ENCODE measurements at regions not wholly inside any gene's neighbourhood (a gene's known extent, or its start where the extent isn't known, plus 50 kb on each side); places are given as distances from the start of the nearest gene placed in this dataset.

GRCh38 chr12:131368668-131369071 lies 342.2 kb upstream of the SFSWAP start:
- H3K36me3 ChIP-seq (ENCODE audit: insufficient read depth, low read length), result no peaks in the 10 kb centered on the region

GRCh38 chr12:131369094-131369845 lies 341.6 kb upstream of the SFSWAP start:
- Histone ChIP-seq H2AFZ (ENCODE audit: low read length) (no peak overlapping the region), H3K9ac (ENCODE audit: low read length) (no peak overlapping the region), H3K79me2 (ENCODE audit: insufficient read depth, low read length) (no peaks in the 10 kb centered on the region), H3F3A (ENCODE audit: insufficient read depth, low read length) (no peaks in the 10 kb centered on the region), H4K20me1 (ENCODE audit: insufficient read depth, low read length) (no peaks in the 10 kb centered on the region), H3K4me2 (ENCODE audit: low read length) (no peak overlapping the region), H3K36me3 (ENCODE audit: insufficient read depth, low read length) (no peaks in the 10 kb centered on the region), H3K27ac (ENCODE audit: low read depth, low read length, poor library complexity, severe bottlenecking) (no peak overlapping the region), H3K4me3 (ENCODE audit: low read depth, low read length, poor library complexity, severe bottlenecking) (no peak overlapping the region), H3K27me3 (ENCODE audit: insufficient read depth, low read length) (no peaks in the 10 kb centered on the region), H3K9me3 (ENCODE audit: low read length) (no peaks in the 10 kb centered on the region), H3K9me2 (ENCODE audit: low read depth, low read length) (no peaks in the 10 kb centered on the region), H3K4me1 (ENCODE audit: insufficient read depth, low read length, severe bottlenecking) (no peaks in the 10 kb centered on the region)
- TF ChIP-seq CTCF (IDR thresholded peaks at IDR 0.05; ENCODE audit: low read length) (no peak), EZH2 (IDR thresholded peaks at IDR 0.05; ENCODE audit: borderline replicate concordance, low read length) (no peak)

More at GRCh38 chr12:131368668-131369071, 342.2 kb upstream of the SFSWAP start:
- Histone ChIP-seq H3K4me2 (ENCODE audit: low read length) (no peak overlapping the region), H3F3A (ENCODE audit: insufficient read depth, low read length) (no peaks in the 10 kb centered on the region), H3K4me1 (ENCODE audit: insufficient read depth, low read length, severe bottlenecking) (no peaks in the 10 kb centered on the region), H4K20me1 (ENCODE audit: insufficient read depth, low read length) (no peaks in the 10 kb centered on the region), H3K9me3 (ENCODE audit: low read length) (no peaks in the 10 kb centered on the region), H3K4me3 (ENCODE audit: low read depth, low read length, poor library complexity, severe bottlenecking) (no peak overlapping the region), H3K27ac (ENCODE audit: low read depth, low read length, poor library complexity, severe bottlenecking) (no peak overlapping the region), H3K27me3 (ENCODE audit: insufficient read depth, low read length) (no peaks in the 10 kb centered on the region), H2AFZ (ENCODE audit: low read length) (no peak overlapping the region), H3K79me2 (ENCODE audit: insufficient read depth, low read length) (no peaks in the 10 kb centered on the region), H3K9me2 (ENCODE audit: low read depth, low read length) (no peaks in the 10 kb centered on the region), H3K9ac (ENCODE audit: low read length) (no peak overlapping the region)
- TF ChIP-seq CTCF (IDR thresholded peaks at IDR 0.05; ENCODE audit: low read length) (no peak), EZH2 (IDR thresholded peaks at IDR 0.05; ENCODE audit: borderline replicate concordance, low read length) (no peak)

DNA sequence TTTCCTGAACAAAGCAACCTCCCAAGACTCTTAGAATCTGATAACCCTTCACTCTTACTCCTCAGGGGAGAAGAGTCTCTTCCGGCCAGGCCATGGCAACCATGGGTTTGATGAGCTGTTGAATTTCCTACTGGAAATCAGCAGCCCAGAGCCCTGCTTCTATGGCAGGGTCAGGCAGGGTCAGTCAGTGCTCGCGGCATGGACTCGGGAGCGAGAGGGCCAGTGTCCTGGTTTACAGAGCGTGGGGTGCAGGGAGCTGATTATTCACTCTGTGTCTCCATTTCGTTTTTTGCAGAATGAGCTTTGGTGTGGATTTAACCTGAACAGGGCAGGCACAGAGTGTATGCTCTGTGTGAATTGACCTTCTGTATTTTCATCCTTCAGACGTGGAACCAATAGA lies 340.6 kb upstream of the SFSWAP start:
- no peaks in the 10 kb centered on the region for H3K4me1 ChIP-seq (ENCODE audit: insufficient read depth, low read length, severe bottlenecking)
- H3K4me2 ChIP-seq (ENCODE audit: low read length), result no peak overlapping the region
- no peak overlapping the region for H3K4me3 ChIP-seq (ENCODE audit: low read depth, low read length, poor library complexity, severe bottlenecking)
- no peaks in the 10 kb centered on the region for H3F3A ChIP-seq (ENCODE audit: insufficient read depth, low read length)
- H3K27me3 ChIP-seq (ENCODE audit: insufficient read depth, low read length), result no peaks in the 10 kb centered on the region
- H3K9me2 ChIP-seq (ENCODE audit: low read depth, low read length), result no peaks in the 10 kb centered on the region
- TF ChIP-seq CTCF (IDR thresholded peaks at IDR 0.05; ENCODE audit: low read length) (no peak), EZH2 (IDR thresholded peaks at IDR 0.05; ENCODE audit: borderline replicate concordance, low read length) (no peak)
- H3K9ac ChIP-seq (ENCODE audit: low read length), result no peak overlapping the region
- H3K27ac ChIP-seq (ENCODE audit: low read depth, low read length, poor library complexity, severe bottlenecking), result no peak overlapping the region
- no peaks in the 10 kb centered on the region for H3K79me2 ChIP-seq (ENCODE audit: insufficient read depth, low read length)
- no peaks in the 10 kb centered on the region for H4K20me1 ChIP-seq (ENCODE audit: insufficient read depth, low read length)
- no peaks in the 10 kb centered on the region for H3K36me3 ChIP-seq (ENCODE audit: insufficient read depth, low read length)
- no peaks in the 10 kb centered on the region for H3K9me3 ChIP-seq (ENCODE audit: low read length)
- H2AFZ ChIP-seq (ENCODE audit: low read length), result no peak overlapping the region

Measured in OCI-LY1 (cell line).